Mesothelial cell of epicardium (in vitro differentiated cells): ENCODE measurements at regions not wholly inside any gene's neighbourhood (a gene's known extent, or its start where the extent isn't known, plus 50 kb on each side); places are given as distances from the start of the nearest gene placed in this dataset.

Experiments used
- DNase-seq, 2 experiments: peaks; one replicate each; pipeline ENCODE4 v3.0.0; 2021; ENCODE audit warnings: low spot score in 2 of 2; ENCODE audit not compliant: unreplicated experiment in 2 of 2
- H3K27ac Mint-ChIP-seq: 2 replicates; pipeline ENCODE4 v1.8.0; 2021; ENCODE audit warnings: mixed read lengths
- H3K27me3 Mint-ChIP-seq: 2 replicates; pipeline ENCODE4 v1.8.0; 2021; ENCODE audit warnings: low read depth, mixed read lengths
- H3K36me3 Mint-ChIP-seq: 2 replicates; pipeline ENCODE4 v1.8.0; 2021; ENCODE audit warnings: mixed read lengths
- H3K4me1 Mint-ChIP-seq: 2 replicates; pipeline ENCODE4 v1.8.0; 2021; ENCODE audit warnings: mixed read lengths
- H3K4me3 Mint-ChIP-seq: 2 replicates; pipeline ENCODE4 v1.8.0; 2021; ENCODE audit warnings: mild to moderate bottlenecking, moderate library complexity, mixed read lengths
- H3K9me3 Mint-ChIP-seq: 2 replicates; pipeline ENCODE4 v1.8.0; 2021; ENCODE audit warnings: mixed read lengths
- TF ChIP-seq, protein P1 (sequence below): fragments of 200-600 bp; sonication (generic); IDR thresholded peaks from one replicate; pipeline ENCODE4 v1.5.0; 2021; ENCODE audit warnings: antibody characterized with exemption; ENCODE audit not compliant: unreplicated experiment

DNA sequence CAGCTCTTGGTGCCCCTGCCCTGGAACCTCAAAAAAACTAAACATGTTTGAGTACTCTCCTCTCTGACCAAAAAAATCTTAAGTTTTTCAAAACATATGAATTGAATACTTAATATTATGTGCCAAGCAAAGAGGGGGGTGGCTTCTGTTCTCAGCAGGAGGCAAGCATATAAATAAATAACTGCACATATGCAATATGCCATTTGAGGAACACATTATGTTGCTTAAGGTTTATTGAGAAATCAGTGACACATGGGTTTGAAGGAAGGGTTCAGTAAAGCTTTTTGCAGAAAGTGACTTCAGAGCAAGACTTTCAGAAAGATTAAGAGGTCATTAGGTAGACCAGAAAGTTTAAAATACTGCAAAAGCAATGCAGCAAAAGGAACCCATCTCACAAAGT is 429.2 kb downstream of the TDRD15 start:
- H3K4me1 Mint-ChIP-seq = no peaks in the 10 kb centered on the region
- H3K27me3 Mint-ChIP-seq = no peaks in the 10 kb centered on the region
- no peaks in the 10 kb centered on the region for H3K36me3 Mint-ChIP-seq
- no peak overlapping the region for H3K27ac Mint-ChIP-seq
- no peak overlapping the region for H3K4me3 Mint-ChIP-seq
- TF ChIP-seq, protein P1, sequence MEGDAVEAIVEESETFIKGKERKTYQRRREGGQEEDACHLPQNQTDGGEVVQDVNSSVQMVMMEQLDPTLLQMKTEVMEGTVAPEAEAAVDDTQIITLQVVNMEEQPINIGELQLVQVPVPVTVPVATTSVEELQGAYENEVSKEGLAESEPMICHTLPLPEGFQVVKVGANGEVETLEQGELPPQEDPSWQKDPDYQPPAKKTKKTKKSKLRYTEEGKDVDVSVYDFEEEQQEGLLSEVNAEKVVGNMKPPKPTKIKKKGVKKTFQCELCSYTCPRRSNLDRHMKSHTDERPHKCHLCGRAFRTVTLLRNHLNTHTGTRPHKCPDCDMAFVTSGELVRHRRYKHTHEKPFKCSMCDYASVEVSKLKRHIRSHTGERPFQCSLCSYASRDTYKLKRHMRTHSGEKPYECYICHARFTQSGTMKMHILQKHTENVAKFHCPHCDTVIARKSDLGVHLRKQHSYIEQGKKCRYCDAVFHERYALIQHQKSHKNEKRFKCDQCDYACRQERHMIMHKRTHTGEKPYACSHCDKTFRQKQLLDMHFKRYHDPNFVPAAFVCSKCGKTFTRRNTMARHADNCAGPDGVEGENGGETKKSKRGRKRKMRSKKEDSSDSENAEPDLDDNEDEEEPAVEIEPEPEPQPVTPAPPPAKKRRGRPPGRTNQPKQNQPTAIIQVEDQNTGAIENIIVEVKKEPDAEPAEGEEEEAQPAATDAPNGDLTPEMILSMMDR = no peak
- H3K9me3 Mint-ChIP-seq = peaks cover 17% of the 10 kb centered on the region
- DNase-seq = no peak

DNA sequence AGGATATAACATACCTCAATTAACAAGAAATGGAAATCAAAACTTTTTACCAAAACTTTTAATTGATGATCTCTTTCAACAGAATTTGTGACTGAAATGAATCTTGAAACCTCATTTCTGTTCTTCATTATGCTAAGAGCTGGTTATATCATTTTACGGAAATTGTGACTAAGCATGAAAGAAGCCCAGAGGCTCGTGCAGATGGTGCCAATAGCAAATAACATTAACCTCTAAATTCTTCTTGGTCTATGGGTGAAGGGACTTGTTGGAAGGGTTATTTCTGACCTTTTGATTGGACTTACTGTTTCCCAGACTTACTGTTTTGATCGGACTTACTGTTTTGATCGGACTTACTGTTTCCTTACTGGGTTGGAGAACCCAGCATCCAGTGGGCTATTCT is 435.6 kb downstream of the TDRD15 start:
- TF ChIP-seq, protein P1 = no peak
- Mint-ChIP-seq H3K36me3 (no peaks in the 10 kb centered on the region), H3K27ac (no peak overlapping the region), H3K4me3 (no peak overlapping the region), H3K9me3 (peaks cover 6% of the 10 kb centered on the region), H3K27me3 (peaks cover 2% of the 10 kb centered on the region), H3K4me1 (no peaks in the 10 kb centered on the region)
- no peak for DNase-seq

DNA sequence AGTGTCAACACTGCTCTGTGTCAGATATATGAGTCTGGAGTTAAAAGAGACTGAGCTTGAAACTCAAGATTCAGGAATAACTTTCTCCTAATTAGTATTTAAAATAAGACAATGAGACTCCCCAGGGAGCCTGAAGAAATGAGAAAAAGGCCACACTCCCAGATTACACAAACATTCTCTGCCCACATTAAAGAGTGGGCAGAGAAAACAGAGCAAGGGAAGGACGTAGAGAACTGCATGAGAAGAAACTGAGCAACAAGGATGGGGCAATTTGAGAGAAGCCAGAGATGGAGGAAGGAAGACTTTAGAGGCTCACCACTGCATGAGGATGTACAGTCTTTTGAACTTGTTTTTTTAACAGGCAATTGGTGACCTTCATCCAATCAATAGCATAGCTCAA is 438.2 kb downstream of the TDRD15 start:
- no peaks in the 10 kb centered on the region for H3K36me3 Mint-ChIP-seq
- H3K4me3 Mint-ChIP-seq = no peak overlapping the region
- TF ChIP-seq, protein P1 = no peak
- no peaks in the 10 kb centered on the region for H3K9me3 Mint-ChIP-seq
- DNase-seq = no peak
- H3K27ac Mint-ChIP-seq = no peak overlapping the region
- H3K27me3 Mint-ChIP-seq = peaks cover 2% of the 10 kb centered on the region
- H3K4me1 Mint-ChIP-seq = no peaks in the 10 kb centered on the region

DNA sequence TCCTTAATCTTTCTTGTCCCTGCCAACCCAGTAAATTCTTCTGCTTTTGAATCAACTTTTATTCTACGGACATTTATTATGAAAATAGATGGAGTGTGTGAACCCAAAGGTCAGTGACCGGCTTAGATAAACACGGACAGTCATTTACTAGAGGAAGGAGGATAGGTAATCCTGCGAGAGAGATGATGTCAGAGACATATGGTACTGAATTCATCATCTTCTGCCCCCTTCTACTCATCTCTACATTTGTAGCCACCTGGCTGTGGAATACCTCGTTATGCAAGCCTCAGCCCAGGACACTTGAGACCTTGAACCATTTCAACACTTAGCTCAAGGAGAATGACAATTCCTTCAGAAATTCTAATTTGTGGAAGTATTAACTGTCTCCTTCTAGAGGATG is 443.6 kb downstream of the TDRD15 start:
- no peak overlapping the region for H3K4me3 Mint-ChIP-seq

DNA sequence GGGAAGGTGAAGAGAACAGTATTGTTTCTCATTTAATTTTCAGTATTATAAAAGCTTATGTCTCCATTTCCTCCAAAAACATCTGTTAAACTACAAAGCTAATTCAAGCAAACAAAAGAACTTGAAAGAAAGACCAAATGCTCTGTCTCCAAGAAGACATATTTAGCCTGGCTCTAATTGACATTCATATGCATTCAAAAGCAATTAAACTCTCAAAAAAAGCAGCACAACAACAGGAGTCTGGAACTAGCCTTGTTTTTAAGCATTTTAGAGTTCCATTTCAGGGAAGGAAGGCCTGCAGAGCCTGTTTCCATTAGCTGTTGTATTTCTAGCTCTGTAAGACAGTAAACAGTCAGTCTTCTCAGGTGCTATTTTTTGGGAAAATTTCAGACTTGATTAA is 447.9 kb downstream of the TDRD15 start:
- no peaks in the 10 kb centered on the region for H3K4me1 Mint-ChIP-seq
- no peaks in the 10 kb centered on the region for H3K27me3 Mint-ChIP-seq
- no peak overlapping the region for H3K4me3 Mint-ChIP-seq
- no peak for DNase-seq
- TF ChIP-seq, protein P1 = no peak
- peaks cover 8% of the 10 kb centered on the region for H3K9me3 Mint-ChIP-seq
- no peak overlapping the region for H3K27ac Mint-ChIP-seq
- no peaks in the 10 kb centered on the region for H3K36me3 Mint-ChIP-seq

More for the DNA sequence above, 443.6 kb downstream of the TDRD15 start:
- TF ChIP-seq, protein P1 = no peak
- H3K27ac Mint-ChIP-seq = no peak overlapping the region
- no peak for DNase-seq
- peaks cover 4% of the 10 kb centered on the region for H3K9me3 Mint-ChIP-seq
- no peaks in the 10 kb centered on the region for H3K4me1 Mint-ChIP-seq
- H3K27me3 Mint-ChIP-seq = no peaks in the 10 kb centered on the region
- H3K36me3 Mint-ChIP-seq = no peaks in the 10 kb centered on the region

DNA sequence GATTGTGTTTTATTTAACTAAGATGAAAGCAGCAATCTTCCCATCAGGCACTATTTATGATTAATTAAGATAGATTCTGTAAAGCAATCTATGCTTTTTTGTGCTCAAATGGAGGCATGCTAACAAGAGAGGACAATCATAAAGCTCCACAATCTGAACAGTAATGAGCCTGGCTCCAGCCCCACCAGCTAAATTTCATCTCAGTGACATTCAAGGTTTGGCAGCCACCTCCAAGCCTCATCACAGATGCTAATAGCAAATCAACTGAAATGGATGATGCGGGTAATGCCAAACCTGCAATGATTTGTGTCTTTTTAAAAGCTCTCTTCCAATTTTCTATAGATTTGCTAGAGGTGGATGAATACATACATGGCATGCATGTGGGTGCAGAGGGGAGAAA is 456.6 kb downstream of the TDRD15 start:
- Mint-ChIP-seq H3K4me3 (no peak overlapping the region), H3K4me1 (no peaks in the 10 kb centered on the region), H3K27me3 (peaks cover 8% of the 10 kb centered on the region), H3K36me3 (no peaks in the 10 kb centered on the region), H3K9me3 (peaks cover 10% of the 10 kb centered on the region), H3K27ac (no peak overlapping the region)
- no peak for DNase-seq
- TF ChIP-seq, protein P1 = no peak
